ENCODE measurements at regions not wholly inside any gene's neighbourhood (a gene's known extent, or its start where the extent isn't known, plus 50 kb on each side); places are given as distances from the start of the nearest gene placed in this dataset.
"Not testable (repeated sequence)": the region's sequence is repeated elsewhere in the genome, so short reads cannot be mapped to it uniquely, and the experiment has no call there.

- no peak for DNase-seq
Observed at GRCh38 chr21:35840949-35841348, 219.4 kb downstream of the SETD4 start.

- peak; percentile 61 for DNase-seq
Observed at GRCh38 chr21:35840197-35840799, 220.0 kb downstream of the SETD4 start.

- no peak for DNase-seq
Observed at GRCh38 chr21:35838987-35839763, 221.2 kb downstream of the SETD4 start.

- DNase-seq, result no peak
Observed at GRCh38 chr21:35838350-35838749, 222.0 kb downstream of the SETD4 start.

- no peak for DNase-seq
Observed at GRCh38 chr21:35833991-35834390, 226.3 kb downstream of the SETD4 start.

GRCh38 chr21:35833388-35833787 lies 226.9 kb downstream of the SETD4 start:
- DNase-seq, result no peak

- DNase-seq, result no peak
Observed at GRCh38 chr21:35831230-35831629, 229.1 kb downstream of the SETD4 start.

GRCh38 chr21:35829067-35829466 lies 231.3 kb downstream of the SETD4 start:
- DNase-seq, result no peak

GRCh38 chr21:35828161-35828560 lies 232.2 kb downstream of the SETD4 start:
- no peak for DNase-seq

GRCh38 chr21:35827004-35827403 lies 233.3 kb downstream of the SETD4 start:
- no peak for DNase-seq

- no peak for DNase-seq
Observed at GRCh38 chr21:35825370-35826353, 234.7 kb downstream of the SETD4 start.

- DNase-seq, result no peak
Observed at GRCh38 chr21:35824136-35824535, 236.2 kb downstream of the SETD4 start.

- no peak for DNase-seq
Observed at GRCh38 chr21:35819134-35819533, 241.2 kb downstream of the SETD4 start.

GRCh38 chr21:35818597-35818996 lies 241.7 kb downstream of the SETD4 start:
- no peak for DNase-seq

GRCh38 chr21:35814858-35815619 lies 245.3 kb downstream of the SETD4 start:
- no peak for DNase-seq

- DNase-seq, result no peak
Observed at GRCh38 chr21:35812679-35813078, 247.6 kb downstream of the SETD4 start.

GRCh38 chr21:35811191-35811806 lies 249.0 kb downstream of the SETD4 start:
- no peak for DNase-seq

GRCh38 chr21:35810431-35810970 lies 249.8 kb downstream of the SETD4 start:
- no peak for DNase-seq

GRCh38 chr21:35801391-35801790 lies 258.9 kb downstream of the SETD4 start:
- DNase-seq, result no peak

GRCh38 chr21:35800796-35801385 lies 259.4 kb downstream of the SETD4 start:
- not testable (repeated sequence) for DNase-seq

GRCh38 chr21:35796844-35797243 lies 263.5 kb downstream of the SETD4 start:
- no peak for DNase-seq

Data from CD4-positive, alpha-beta T cell treated with Interleukin-6 for 4 hours (primary cell).